ENCODE measurements at regions not wholly inside any gene's neighbourhood (a gene's known extent, or its start where the extent isn't known, plus 50 kb on each side); places are given as distances from the start of the nearest gene placed in this dataset.
A peak's percentile ranks its signal among the peaks of the same experiment; 100 is the strongest.

DNA sequence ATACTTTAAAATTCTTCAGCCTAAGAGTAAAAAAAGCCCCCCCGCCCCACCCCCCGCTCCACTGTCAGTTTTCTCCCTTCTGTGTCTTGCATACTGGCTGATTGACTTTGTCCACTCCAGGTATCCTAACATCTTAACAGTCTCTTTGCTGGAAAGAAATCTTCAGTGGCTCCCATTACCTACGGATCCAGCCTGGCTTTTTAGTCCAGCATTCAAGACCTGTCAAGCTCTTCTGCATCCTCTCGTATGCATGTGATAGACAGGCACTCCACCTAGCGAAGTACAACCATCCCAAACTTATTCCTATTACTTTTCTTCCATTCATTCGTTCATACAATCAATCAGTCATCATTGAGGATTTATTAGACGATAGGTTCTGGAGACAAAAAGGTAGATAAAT, 288.1 kb downstream of the MYCN start:
- 20 to 97% (median 82%) methylated on average over 1 to 7 of the region's 7 CpGs; no CpG with 5 or more reads in 2 of the 10 experiments for WGBS, 10 experiments
- ATAC-seq (replicated peaks in 6 of 8): no peak
- in situ Hi-C loops (cut with MboI; ENCODE audit: low pct_unique_long_range_greater_than_20kb in 2 of 9, low sequenced_read_pairs in 9 of 9, unreplicated experiment in 9 of 9): no loop called here
- H3K27ac ChIP-seq: no peak overlapping the region
- peaks cover 13 to 14% of the 10 kb centered on the region in 2 donors for H3K4me1 ChIP-seq (replicated peaks in 1 of 2)
- H3K4me3 ChIP-seq: no peak overlapping the region

DNA sequence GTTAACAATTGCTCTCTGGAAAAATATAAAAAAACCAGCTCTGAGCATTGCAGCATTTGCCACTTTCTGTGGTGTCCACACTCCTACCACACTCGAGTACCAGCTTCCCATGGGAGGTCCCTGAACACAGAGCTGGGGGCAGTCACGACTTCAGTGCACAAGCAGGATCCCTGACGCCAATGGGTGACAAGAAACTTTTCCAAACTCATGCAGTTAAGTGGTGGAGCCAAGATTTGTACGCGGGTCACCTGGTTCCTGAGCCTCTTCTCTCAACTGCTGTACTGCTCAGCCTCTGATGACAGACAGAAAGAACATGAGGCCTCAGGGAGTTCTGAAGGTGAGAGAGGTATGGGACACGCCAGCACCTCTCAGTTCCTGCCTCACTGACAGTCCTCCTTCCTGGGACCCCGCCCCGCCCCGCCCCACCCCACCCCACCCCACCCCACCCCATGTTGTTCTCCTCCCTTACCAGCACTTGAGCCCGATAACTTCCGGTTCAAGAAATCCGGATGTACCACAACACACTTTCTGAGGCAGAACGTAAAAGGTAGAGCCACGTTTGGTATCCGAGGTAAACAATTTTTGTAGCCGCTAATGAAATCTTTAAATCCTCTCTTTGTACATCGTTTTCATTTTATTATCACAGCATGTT, 287.6 kb downstream of the MYCN start:
- WGBS, 10 experiments: 0 to 90% (median 62%) methylated on average over 1 to 6 of the region's 17 CpGs; no CpG with 5 or more reads in 4 of the 10 experiments
- no peak for ATAC-seq (replicated peaks in 6 of 8)
- in situ Hi-C loops (cut with MboI; ENCODE audit: low pct_unique_long_range_greater_than_20kb in 2 of 9, low sequenced_read_pairs in 9 of 9, unreplicated experiment in 9 of 9): no loop called here
- peaks cover 14 to 19% of the 10 kb centered on the region in 2 donors for H3K4me1 ChIP-seq (replicated peaks in 1 of 2)
- H3K27ac ChIP-seq: no peak overlapping the region
- no peak overlapping the region for H3K4me3 ChIP-seq

DNA sequence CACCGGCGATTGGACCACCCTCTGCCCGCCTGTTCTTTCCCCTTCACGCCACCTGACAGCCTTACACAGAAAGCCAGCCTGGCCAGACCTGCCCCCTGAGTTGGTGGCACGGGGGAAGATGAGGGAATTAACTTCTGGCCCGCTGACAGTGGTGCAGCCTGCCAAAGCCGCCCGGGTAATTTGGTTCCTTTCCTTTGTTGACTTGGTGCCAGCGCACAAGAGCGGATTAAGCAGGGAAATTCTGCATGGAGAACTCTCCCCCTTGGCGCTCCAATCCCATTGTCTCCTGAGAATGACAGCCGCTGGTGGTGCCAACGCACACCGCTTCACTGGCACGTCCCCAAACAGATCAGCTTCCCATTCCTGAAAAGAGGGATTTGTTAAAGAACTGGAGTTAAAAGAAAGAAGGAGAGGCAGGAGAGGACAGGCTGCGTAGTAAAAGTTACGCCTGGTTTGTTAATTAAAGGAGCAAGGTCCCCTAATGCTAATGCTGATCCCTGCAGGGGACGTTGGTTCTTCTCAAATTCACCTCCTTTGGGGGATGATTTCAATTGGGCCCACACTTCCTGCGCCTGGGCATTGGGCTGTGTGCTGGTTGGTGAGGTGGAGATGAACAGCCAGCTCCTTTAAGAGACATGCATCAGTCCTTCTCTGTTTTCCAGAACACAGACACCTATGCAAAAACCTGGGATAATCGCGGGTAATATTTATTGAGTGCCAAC, 286.8 kb downstream of the MYCN start:
- Histone ChIP-seq H3K27ac (no peak overlapping the region), H3K4me3 (no peak overlapping the region), H3K4me1 (replicated peaks in 1 of 2) (peaks cover 21 to 24% of the 10 kb centered on the region in 2 donors)
- in situ Hi-C loops (cut with MboI; ENCODE audit: low pct_unique_long_range_greater_than_20kb in 2 of 9, low sequenced_read_pairs in 9 of 9, unreplicated experiment in 9 of 9): no loop called here
- ATAC-seq (replicated peaks in 6 of 8): no peak
- 6 to 100% (median 65%) methylated on average over 1 to 15 of the region's 21 CpGs for WGBS, 10 experiments

DNA sequence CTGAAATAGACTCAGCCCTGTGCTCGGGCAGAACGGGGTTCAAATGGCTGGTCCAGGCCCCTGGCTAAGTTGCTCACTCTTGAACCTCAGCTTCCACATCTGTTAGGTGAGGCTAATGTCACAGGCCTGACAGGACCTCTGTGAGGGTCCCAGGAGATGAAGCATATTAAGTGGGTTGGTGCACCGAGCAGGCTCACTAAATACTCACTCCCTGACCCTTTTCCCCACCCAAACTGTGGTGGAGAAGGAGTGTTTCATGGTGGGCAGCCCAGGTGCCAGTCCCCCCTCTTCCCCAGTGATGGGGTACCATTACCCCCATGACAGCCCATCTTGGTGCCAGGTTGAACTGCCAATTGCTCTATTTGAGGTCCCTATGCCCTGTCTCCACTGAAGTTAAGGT, 286.0 kb downstream of the MYCN start:
- Histone ChIP-seq H3K27ac (no peak overlapping the region), H3K4me3 (no peak overlapping the region), H3K4me1 (replicated peaks in 1 of 2) (peaks cover 21 to 24% of the 10 kb centered on the region in 2 donors)
- 0 to 100% (median 92%) methylated on average over 1 to 3 of the region's 3 CpGs; no CpG with 5 or more reads in 2 of the 10 experiments for WGBS, 10 experiments
- no peak for ATAC-seq (replicated peaks in 6 of 8)
- in situ Hi-C loops (cut with MboI; ENCODE audit: low pct_unique_long_range_greater_than_20kb in 2 of 9, low sequenced_read_pairs in 9 of 9, unreplicated experiment in 9 of 9): no loop called here

DNA sequence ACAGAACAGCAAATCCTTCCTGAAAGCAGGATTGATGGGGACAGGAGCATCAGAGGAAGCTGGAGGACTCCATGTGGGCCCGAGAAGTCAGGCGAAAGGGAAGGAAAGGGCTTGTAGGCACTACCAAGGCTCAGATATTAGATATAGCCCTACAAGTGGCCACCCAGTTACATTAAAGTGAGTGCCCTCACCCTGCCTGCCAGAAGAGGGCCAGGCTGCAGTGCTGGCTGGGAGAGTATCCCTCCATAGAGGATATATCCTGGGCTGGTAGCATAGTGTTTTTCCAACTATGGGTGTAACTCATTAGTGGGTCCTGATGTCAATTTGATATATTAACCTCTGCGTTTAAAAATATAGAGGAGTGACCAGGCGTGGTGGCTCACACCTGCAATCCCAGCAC, 285.2 kb downstream of the MYCN start:
- 0 to 92% (median 20%) methylated on average over 1 to 3 of the region's 4 CpGs; no CpG with 5 or more reads in 5 of the 10 experiments for WGBS, 10 experiments
- ATAC-seq (replicated peaks in 6 of 8): no peak

DNA sequence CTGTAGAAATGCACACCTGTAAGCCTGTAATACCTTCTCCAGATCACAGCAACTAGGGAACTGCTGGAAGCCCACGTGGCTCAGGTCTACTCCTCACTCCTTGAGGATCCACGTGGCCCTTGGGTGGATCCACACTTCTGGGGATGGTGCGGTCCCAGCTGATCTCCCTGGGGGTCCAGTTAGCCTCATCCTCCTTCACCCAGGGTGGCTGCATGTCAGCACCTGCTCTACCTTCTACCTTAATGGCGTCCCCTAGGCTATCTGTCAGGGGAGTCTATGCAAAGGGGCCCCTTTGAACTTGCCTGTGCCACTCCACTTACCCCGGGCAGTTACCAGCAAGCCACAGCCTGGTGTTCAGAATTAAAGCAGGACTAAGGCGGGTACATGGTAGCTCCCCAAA, 284.7 kb downstream of the MYCN start:
- Histone ChIP-seq H3K4me1 (replicated peaks in 1 of 2) (peaks cover 21 to 24% of the 10 kb centered on the region in 2 donors), H3K4me3 (no peak overlapping the region), H3K27ac (no peak overlapping the region)
- 60 to 100% (median 80%) methylated on average over 1 of the region's 6 CpGs; no CpG with 5 or more reads in 7 of the 10 experiments for WGBS, 10 experiments
- in situ Hi-C loops (cut with MboI; ENCODE audit: low pct_unique_long_range_greater_than_20kb in 2 of 9, low sequenced_read_pairs in 9 of 9, unreplicated experiment in 9 of 9): no loop called here
- ATAC-seq (replicated peaks in 6 of 8): no peak

More for the DNA sequence above, 285.2 kb downstream of the MYCN start:
- H3K27ac ChIP-seq: no peak overlapping the region
- no peak overlapping the region for H3K4me3 ChIP-seq
- peaks cover 21 to 24% of the 10 kb centered on the region in 2 donors for H3K4me1 ChIP-seq (replicated peaks in 1 of 2)
- in situ Hi-C loops (cut with MboI; ENCODE audit: low pct_unique_long_range_greater_than_20kb in 2 of 9, low sequenced_read_pairs in 9 of 9, unreplicated experiment in 9 of 9): no loop called here

DNA sequence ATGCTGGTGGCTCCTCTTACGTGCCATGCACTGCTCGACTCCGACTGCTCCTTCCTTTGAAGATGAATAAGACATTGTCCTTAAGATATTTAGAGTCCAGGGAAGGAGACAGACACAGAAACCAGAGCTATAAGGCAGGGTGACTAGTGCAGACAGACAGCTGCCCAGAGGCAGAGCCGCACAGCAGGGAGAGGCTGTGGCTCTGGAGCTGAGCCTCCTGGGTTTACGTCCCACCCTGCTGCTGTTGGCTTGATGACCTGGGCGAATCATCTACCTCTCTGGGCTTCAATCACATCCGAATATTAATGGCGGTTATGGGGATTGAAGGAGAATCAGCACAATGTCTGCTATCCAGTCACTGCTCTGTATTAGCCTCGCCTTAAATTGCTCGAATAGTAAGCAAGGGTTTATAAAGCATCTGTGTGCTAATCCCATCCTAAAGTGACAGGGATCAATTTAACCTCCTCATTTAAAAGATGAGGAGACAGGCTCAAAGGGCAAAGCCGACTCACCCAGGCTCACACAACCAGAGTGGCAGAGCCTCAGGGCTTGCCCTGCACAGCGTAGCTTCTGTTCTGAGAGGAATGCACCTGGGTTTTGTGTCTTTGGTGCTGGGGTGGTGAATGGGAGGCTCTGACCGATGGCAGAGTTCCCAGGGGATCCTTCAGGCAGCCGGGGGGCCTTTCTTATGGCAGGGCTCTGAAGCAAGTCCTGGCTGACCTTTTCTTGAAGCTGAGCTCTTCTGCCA, 284.1 kb downstream of the MYCN start:
- in situ Hi-C loops (cut with MboI; ENCODE audit: low pct_unique_long_range_greater_than_20kb in 2 of 9, low sequenced_read_pairs in 9 of 9, unreplicated experiment in 9 of 9): no loop called here
- no peak for ATAC-seq (replicated peaks in 6 of 8)
- H3K4me3 ChIP-seq: no peak overlapping the region
- 3 to 80% (median 60%) methylated on average over 1 to 10 of the region's 14 CpGs; no CpG with 5 or more reads in 2 of the 10 experiments for WGBS, 10 experiments
- H3K27ac ChIP-seq: peak overlapping the region; percentile 60 to 77
- peaks cover 21 to 24% of the 10 kb centered on the region in 2 donors for H3K4me1 ChIP-seq (replicated peaks in 1 of 2)

DNA sequence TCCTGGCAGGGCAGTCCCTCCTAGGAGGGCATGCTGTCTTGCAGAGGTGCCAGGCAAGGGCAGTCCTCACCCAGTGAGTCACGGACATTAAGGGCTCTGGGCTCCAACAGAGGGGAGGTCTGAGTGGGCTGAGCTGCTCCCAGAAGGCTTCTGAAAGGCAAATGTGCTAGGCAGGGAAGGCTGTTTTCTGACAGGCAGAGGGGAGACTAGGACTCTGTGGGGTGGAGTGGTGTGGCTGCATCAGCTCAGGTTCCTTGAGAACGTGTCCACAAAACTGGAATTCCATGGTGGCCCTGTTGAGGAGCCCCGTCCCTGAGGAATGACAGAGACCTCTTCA, 283.5 kb downstream of the MYCN start:
- H3K4me3 ChIP-seq: no peak overlapping the region
- WGBS, 10 experiments: 0 to 100% (median 54%) methylated on average over 1 of the region's 3 CpGs; no CpG with 5 or more reads in 6 of the 10 experiments
- ATAC-seq (replicated peaks in 6 of 8): peak in 1 of 8 experiments; percentile 70
- in situ Hi-C loops (cut with MboI; ENCODE audit: low pct_unique_long_range_greater_than_20kb in 2 of 9, low sequenced_read_pairs in 9 of 9, unreplicated experiment in 9 of 9): no loop called here
- H3K4me1 ChIP-seq (replicated peaks in 1 of 2): peaks cover 21 to 24% of the 10 kb centered on the region in 2 donors
- H3K27ac ChIP-seq: peak overlapping the region; percentile 60 to 77

DNA sequence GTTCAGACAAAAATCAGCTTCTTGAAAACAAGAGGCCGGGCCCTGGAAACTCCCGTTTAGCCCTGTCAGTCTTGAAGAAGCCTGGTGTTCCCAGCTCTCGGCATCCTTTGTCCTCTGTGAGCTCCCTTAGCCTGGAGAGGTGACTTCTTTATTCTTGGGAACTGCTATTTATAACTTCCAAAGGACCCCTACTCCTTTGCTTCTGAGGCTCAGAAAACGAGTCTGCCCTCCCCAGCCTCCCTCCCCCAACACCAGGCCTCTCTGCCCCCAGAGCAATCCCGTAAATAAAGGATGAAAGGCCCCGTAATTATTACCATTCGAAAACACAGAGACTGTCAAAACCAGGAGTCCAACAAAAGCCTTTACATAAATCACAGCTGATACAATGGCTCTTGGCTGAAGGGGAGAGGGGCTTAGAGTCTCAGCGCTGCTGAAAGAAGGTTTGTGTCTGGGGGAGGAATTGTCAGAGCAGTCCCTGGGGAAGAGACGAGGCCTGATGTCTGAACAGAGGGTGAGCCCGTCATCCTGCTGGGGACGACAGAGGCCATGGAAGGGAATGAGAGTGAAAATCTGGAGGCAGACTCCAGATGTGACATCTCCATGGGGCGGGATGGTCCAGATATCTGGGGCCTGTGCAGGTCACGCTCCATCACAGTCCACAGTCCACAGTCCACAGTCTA, 283.0 kb downstream of the MYCN start:
- in situ Hi-C loops (cut with MboI; ENCODE audit: low pct_unique_long_range_greater_than_20kb in 2 of 9, low sequenced_read_pairs in 9 of 9, unreplicated experiment in 9 of 9): no loop called here
- peak in 5 of 8 experiments; percentile 94 to 97 (median 96) for ATAC-seq (replicated peaks in 6 of 8)
- 0 to 13% (median 0%) methylated on average over 1 to 4 of the region's 13 CpGs; no CpG with 5 or more reads in 2 of the 10 experiments for WGBS, 10 experiments
- Histone ChIP-seq H3K27ac (peak overlapping the region; percentile 60 to 77), H3K4me1 (replicated peaks in 1 of 2) (peaks cover 25 to 26% of the 10 kb centered on the region in 2 donors), H3K4me3 (no peak overlapping the region)

DNA sequence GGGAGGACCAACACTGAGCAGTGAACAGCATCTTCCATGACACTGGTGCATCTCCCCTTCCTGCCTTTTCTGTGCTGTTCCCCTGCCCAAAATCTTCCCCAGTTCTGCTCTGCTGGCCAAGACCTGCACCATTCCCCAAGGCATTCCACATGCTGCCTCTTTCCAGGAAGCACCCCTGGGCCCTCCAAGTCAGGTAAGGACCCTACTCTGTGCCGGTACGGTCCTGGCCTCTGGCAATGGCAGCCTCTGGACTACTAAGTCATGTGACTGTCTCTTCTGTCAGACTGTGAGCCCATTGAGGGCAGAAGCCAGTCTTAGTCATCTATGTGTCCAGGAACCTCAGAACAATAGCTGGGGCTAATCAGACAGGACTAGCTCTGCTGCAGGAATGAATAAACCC, 282.0 kb downstream of the MYCN start:
- WGBS, 10 experiments: 80 to 100% (median 100%) methylated on average over 1 to 2 of the region's 2 CpGs; no CpG with 5 or more reads in 7 of the 10 experiments
- no peak for ATAC-seq (replicated peaks in 6 of 8)
- Histone ChIP-seq H3K4me1 (replicated peaks in 1 of 2) (peaks cover 27 to 31% of the 10 kb centered on the region in 2 donors), H3K27ac (peak overlapping the region; percentile 60 to 77), H3K4me3 (no peak overlapping the region)
- in situ Hi-C loops (cut with MboI; ENCODE audit: low pct_unique_long_range_greater_than_20kb in 2 of 9, low sequenced_read_pairs in 9 of 9, unreplicated experiment in 9 of 9): no loop called here

DNA sequence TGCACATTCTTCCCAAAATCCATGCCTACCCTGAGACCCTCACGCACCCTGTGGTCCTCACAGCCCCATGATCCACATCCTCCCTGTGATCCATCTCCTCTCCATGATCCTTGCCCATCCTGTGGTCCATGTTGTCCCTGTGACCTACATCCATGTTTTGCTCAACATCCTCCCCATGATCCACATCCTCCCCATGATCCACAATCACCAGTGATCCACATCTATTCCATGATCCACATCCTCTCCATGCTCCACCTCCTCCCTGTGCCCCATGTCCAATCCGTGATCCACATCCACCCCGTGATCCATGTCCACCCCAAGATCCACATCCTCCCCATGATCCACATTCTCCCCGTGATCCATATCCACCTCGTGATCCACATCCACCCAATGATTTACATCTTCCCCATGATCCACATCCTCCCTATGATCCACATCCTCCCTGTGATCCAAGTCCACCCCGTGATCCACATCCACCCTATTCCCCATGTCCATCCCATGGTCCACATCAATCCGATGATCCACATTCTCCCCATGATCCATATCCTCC, 281.2 kb downstream of the MYCN start:
- WGBS, 10 experiments: 0 to 100% (median 68%) methylated on average over 1 to 6 of the region's 7 CpGs
- Histone ChIP-seq H3K4me1 (replicated peaks in 1 of 2) (peaks cover 35 to 39% of the 10 kb centered on the region in 2 donors), H3K4me3 (no peak overlapping the region), H3K27ac (no peak overlapping the region)
- in situ Hi-C loops (cut with MboI; ENCODE audit: low pct_unique_long_range_greater_than_20kb in 2 of 9, low sequenced_read_pairs in 9 of 9, unreplicated experiment in 9 of 9): no loop called here
- ATAC-seq (replicated peaks in 6 of 8): no peak

DNA sequence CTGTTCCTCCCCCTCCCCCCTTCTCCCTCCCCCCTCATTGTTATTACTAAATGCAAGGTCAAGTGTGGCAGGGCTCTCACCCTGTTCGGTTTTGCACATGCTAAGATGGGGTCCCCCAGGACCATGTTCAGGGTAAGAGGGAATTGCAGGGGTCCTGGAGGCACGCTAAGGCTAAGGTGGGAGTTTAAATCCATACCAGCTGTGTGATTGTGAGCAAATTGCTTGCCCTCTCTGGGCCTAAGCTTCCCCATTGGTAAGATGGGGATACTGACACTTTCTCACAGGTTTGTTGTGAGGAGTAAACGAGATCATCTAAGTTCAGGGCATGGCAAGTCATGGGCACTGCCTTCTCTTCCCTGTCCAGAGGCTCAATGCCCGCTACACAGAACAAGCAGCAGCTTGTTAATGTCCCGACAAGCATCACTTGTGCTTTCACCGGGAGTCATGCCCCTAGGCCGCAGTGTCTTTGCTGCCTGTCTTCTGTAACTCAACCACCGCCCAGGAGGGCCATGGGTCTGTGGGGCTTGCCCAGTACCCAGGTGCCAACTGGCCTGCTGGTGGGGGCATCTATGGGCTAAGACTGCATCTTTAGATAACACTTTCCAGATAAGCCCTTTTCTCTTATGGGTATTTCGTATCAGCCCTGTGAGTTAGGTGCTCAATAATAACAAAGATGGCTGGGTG, 279.1 kb downstream of the MYCN start:
- peaks cover 43 to 48% of the 10 kb centered on the region in 2 donors for H3K4me1 ChIP-seq (replicated peaks in 1 of 2)
- H3K4me3 ChIP-seq: no peak overlapping the region
- WGBS, 10 experiments: 33 to 100% (median 92%) methylated on average over 1 to 6 of the region's 9 CpGs; no CpG with 5 or more reads in 3 of the 10 experiments
- in situ Hi-C loops (cut with MboI; ENCODE audit: low pct_unique_long_range_greater_than_20kb in 2 of 9, low sequenced_read_pairs in 9 of 9, unreplicated experiment in 9 of 9): no loop called here
- H3K27ac ChIP-seq: no peak overlapping the region
- ATAC-seq (replicated peaks in 6 of 8): no peak

All from motor neuron (in vitro differentiated cells).